SK-N-SH treated with all-trans-retinoic acid at 6 μM for 48 hours (cell line): ENCODE measurements at regions not wholly inside any gene's neighbourhood (a gene's known extent, or its start where the extent isn't known, plus 50 kb on each side); places are given as distances from the start of the nearest gene placed in this dataset.

ENCODE experiments used
- ESRRG ChIP-seq: fragments of 250-450 bp; sonication (Bioruptor Pico); IDR thresholded peaks from 2 replicates; pipeline ENCODE4 v1.6.1; 2021; ENCODE audit warnings: mild to moderate bottlenecking
- TOX ChIP-seq: fragments of 250-450 bp; sonication (Bioruptor Pico); IDR thresholded peaks from 2 replicates; pipeline ENCODE4 v1.8.0; 2021; ENCODE audit warnings: mild to moderate bottlenecking, moderate library complexity, borderline replicate concordance

GRCh38 chr14:85479771-85480170 is 50.2 kb upstream of the FLRT2 start:
- TF ChIP-seq TOX, result no peak
- no peak for TF ChIP-seq ESRRG (CRISPR knock-in tag)
